Nephron (organoid): ENCODE measurements at regions not wholly inside any gene's neighbourhood (a gene's known extent, or its start where the extent isn't known, plus 50 kb on each side); places are given as distances from the start of the nearest gene placed in this dataset.

Experiments used
- H3K27ac Mint-ChIP-seq, 3 experiments: 2 replicates each; pipeline ENCODE4 v1.8.0; 2020; ENCODE audit warnings: mixed read lengths in 3 of 3, mild to moderate bottlenecking in 2 of 3, moderate library complexity in 1 of 3
- H3K27me3 Mint-ChIP-seq: 2 replicates; pipeline ENCODE4 v1.8.0; 2021; ENCODE audit warnings: low read depth, mild to moderate bottlenecking, moderate library complexity, mixed read lengths
- H3K36me3 Mint-ChIP-seq: 2 replicates; pipeline ENCODE4 v1.8.0; 2020; ENCODE audit warnings: low read depth, mixed read lengths
- H3K4me1 Mint-ChIP-seq: 2 replicates; pipeline ENCODE4 v1.8.0; 2020; ENCODE audit warnings: mixed read lengths
- H3K4me3 Mint-ChIP-seq, 3 experiments: 2 replicates each; pipeline ENCODE4 v1.8.0; 2020; ENCODE audit warnings: mild to moderate bottlenecking in 3 of 3, mixed read lengths in 3 of 3, moderate library complexity in 2 of 3
- H3K9me3 Mint-ChIP-seq: 2 replicates; pipeline ENCODE4 v1.8.0; 2020; ENCODE audit warnings: mixed read lengths
- CTCF ChIP-seq, 3 experiments: fragments of 200-600 bp; sonication (generic); IDR thresholded peaks; one replicate each; pipeline ENCODE4 v1.5.0; 2021; ENCODE audit warnings: antibody characterized with exemption in 3 of 3; ENCODE audit not compliant: unreplicated experiment in 3 of 3

- Mint-ChIP-seq H3K27ac (no peak overlapping the region), H3K27me3 (peaks cover 24% of the 10 kb centered on the region), H3K9me3 (no peaks in the 10 kb centered on the region), H3K36me3 (no peaks in the 10 kb centered on the region), H3K4me1 (peaks cover 9% of the 10 kb centered on the region), H3K4me3 (no peak overlapping the region)
- TF ChIP-seq CTCF (IDR thresholded peaks at IDR 0.05; ENCODE audit: unreplicated experiment in 3 of 3) = no peak
Measured at GRCh38 chr5:4875942-4876341, 264.2 kb upstream of the ADAMTS16 start.

DNA sequence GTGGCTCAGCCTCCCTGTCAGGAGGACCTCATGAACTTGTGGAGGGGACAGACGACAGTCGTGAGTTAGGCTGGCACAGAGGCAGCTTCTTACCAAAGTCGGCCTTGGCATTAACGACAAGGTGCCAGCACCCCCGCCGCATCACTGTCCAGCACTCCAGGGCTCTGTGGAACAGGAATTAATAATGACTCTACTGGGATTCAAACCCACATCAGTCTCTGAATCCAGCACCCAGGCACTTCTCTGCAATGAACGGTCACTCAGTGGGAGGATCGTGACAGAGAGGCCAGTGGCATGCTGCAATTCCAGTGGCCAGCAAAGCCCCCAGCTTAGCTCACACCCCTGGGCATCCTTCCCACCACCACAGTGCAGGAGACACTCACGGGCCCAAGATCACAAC lies 263.3 kb upstream of the ADAMTS16 start:
- no peaks in the 10 kb centered on the region for H3K36me3 Mint-ChIP-seq
- H3K4me3 Mint-ChIP-seq = no peak overlapping the region
- TF ChIP-seq CTCF (IDR thresholded peaks at IDR 0.05; ENCODE audit: unreplicated experiment in 3 of 3) = no peak
- H3K27ac Mint-ChIP-seq = no peak overlapping the region
- peaks cover 24% of the 10 kb centered on the region for H3K27me3 Mint-ChIP-seq
- H3K4me1 Mint-ChIP-seq = peaks cover 18% of the 10 kb centered on the region
- no peaks in the 10 kb centered on the region for H3K9me3 Mint-ChIP-seq

- H3K4me3 Mint-ChIP-seq = no peak overlapping the region
- H3K27ac Mint-ChIP-seq = no peak overlapping the region
- no peak for TF ChIP-seq CTCF (IDR thresholded peaks at IDR 0.05; ENCODE audit: unreplicated experiment in 3 of 3)
- peaks cover 28% of the 10 kb centered on the region for H3K27me3 Mint-ChIP-seq
- H3K4me1 Mint-ChIP-seq = peaks cover 26% of the 10 kb centered on the region
- H3K9me3 Mint-ChIP-seq = no peaks in the 10 kb centered on the region
- H3K36me3 Mint-ChIP-seq = no peaks in the 10 kb centered on the region
Measured at GRCh38 chr5:4877579-4877978, 262.6 kb upstream of the ADAMTS16 start.

GRCh38 chr5:4879075-4879474 lies 261.1 kb upstream of the ADAMTS16 start:
- no peak for TF ChIP-seq CTCF (IDR thresholded peaks at IDR 0.05; ENCODE audit: unreplicated experiment in 3 of 3)
- Mint-ChIP-seq H3K27ac (peak overlapping the region in 1 of 3 experiments; percentile 91), H3K4me3 (no peak overlapping the region), H3K9me3 (no peaks in the 10 kb centered on the region), H3K27me3 (peaks cover 23% of the 10 kb centered on the region), H3K36me3 (no peaks in the 10 kb centered on the region), H3K4me1 (peaks cover 39% of the 10 kb centered on the region)

DNA sequence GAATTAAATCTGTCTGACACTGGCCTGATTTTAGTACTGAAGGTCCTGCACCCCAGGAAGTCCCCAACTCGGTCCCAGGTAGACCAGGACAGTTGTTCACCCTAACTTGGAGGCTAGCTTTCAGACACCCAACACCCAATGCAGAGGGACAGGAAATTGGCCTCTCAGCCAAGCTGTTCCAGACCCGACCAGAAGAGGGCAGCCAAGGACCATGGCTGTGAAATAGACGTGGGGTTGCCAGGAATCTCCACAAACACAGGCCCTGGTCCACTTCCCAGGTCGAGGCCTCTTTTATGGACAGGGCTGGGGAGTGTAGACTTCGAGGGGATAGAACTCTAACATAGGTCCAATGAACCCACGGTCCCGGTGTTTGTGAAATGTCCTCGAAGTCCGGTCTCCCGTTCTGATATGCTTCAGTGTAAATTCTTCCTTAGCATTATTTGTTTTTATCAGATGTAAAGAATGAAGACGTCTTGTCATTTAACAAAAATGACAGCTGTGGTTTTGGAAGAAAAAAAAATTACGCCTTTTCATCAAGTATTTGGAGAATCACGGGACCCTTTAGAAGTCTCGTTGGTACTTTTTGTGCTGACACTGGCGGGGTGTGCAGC lies 260.3 kb upstream of the ADAMTS16 start:
- Mint-ChIP-seq H3K4me1 (peaks cover 44% of the 10 kb centered on the region), H3K27ac (peak overlapping the region; percentile 65 to 95 (median 91)), H3K9me3 (no peaks in the 10 kb centered on the region), H3K4me3 (peak overlapping the region in 1 of 3 experiments; percentile 52), H3K27me3 (peaks cover 15% of the 10 kb centered on the region), H3K36me3 (no peaks in the 10 kb centered on the region)
- TF ChIP-seq CTCF (IDR thresholded peaks at IDR 0.05; ENCODE audit: unreplicated experiment in 3 of 3) = peak; percentile 93 to 94 (median 93)

DNA sequence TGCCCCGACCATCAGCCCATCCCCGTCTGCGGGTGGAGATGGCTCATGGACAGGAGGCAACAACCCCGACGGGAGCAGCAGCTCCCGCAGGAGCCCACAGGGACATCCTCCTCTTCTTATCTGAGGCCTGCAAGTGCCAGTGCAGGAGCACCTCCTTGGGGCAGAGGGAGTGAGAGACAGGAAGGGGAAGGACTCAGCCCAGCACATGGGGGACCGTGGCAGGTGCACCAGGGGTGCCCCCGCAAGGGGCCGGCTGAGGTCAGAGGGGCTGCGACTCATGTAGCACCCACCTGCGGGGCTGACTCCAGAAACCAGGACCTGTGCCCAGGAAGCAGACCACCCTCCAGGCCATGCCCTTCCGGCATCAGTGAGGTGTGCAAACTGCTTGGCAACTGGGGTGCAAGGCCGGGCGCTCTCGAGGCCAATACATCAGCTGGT lies 259.8 kb upstream of the ADAMTS16 start:
- H3K4me3 Mint-ChIP-seq = no peak overlapping the region
- H3K27me3 Mint-ChIP-seq = peaks cover 11% of the 10 kb centered on the region
- peak overlapping the region in 2 of 3 experiments; percentile 91 to 95 for H3K27ac Mint-ChIP-seq
- TF ChIP-seq CTCF (IDR thresholded peaks at IDR 0.05; ENCODE audit: unreplicated experiment in 3 of 3) = no peak
- peaks cover 44% of the 10 kb centered on the region for H3K4me1 Mint-ChIP-seq
- H3K36me3 Mint-ChIP-seq = no peaks in the 10 kb centered on the region
- H3K9me3 Mint-ChIP-seq = no peaks in the 10 kb centered on the region
